ENCODE measurements at regions not wholly inside any gene's neighbourhood (a gene's known extent, or its start where the extent isn't known, plus 50 kb on each side); places are given as distances from the start of the nearest gene placed in this dataset.

DNA sequence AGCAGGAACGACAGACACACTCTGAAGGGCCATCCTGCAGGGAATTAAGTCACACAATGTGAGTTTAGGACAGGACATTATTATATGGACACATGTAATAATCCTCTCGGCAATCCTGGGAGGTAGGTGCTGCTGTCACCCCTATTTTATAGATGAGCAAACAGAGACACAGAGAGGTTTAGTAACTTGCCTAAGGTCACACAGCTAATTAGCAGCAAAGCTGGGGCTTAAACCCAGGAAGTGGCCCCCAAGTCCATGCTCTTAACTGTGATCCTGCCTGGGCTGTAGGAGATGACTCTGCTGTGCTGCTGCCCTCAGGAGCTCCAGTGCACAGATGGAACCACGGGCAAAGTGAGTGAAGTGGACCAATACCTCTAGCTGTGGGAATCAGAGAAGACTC, 660.0 kb downstream of the PTPRU start:
- H3K36me3 ChIP-seq (ENCODE audit: insufficient read depth), result no peaks in the 10 kb centered on the region
- H3K27me3 ChIP-seq (ENCODE audit: insufficient read depth, low read depth), result peaks cover 4% of the 10 kb centered on the region; the same call in 1 of the 2 replicates
- H4K20me1 ChIP-seq (ENCODE audit: insufficient read depth), result no peaks in the 10 kb centered on the region
- H3K27ac ChIP-seq, result no peak overlapping the region
- H3K9ac ChIP-seq, result no peak overlapping the region
- TF ChIP-seq, protein P1, sequence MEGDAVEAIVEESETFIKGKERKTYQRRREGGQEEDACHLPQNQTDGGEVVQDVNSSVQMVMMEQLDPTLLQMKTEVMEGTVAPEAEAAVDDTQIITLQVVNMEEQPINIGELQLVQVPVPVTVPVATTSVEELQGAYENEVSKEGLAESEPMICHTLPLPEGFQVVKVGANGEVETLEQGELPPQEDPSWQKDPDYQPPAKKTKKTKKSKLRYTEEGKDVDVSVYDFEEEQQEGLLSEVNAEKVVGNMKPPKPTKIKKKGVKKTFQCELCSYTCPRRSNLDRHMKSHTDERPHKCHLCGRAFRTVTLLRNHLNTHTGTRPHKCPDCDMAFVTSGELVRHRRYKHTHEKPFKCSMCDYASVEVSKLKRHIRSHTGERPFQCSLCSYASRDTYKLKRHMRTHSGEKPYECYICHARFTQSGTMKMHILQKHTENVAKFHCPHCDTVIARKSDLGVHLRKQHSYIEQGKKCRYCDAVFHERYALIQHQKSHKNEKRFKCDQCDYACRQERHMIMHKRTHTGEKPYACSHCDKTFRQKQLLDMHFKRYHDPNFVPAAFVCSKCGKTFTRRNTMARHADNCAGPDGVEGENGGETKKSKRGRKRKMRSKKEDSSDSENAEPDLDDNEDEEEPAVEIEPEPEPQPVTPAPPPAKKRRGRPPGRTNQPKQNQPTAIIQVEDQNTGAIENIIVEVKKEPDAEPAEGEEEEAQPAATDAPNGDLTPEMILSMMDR (conservative IDR thresholded peaks at IDR 0.05; ENCODE audit: low read depth, low read length), result no peak
- H3K79me2 ChIP-seq (ENCODE audit: insufficient read depth, low read depth), result no peaks in the 10 kb centered on the region
- H3K4me3 ChIP-seq (IDR thresholded peaks at IDR 0.05; ENCODE audit: insufficient read depth, low read depth, low read length), result no peak overlapping the region
- H3K4me2 ChIP-seq, result no peak overlapping the region
- H3K4me1 ChIP-seq (ENCODE audit: low read depth, poor library complexity, severe bottlenecking), result no peaks in the 10 kb centered on the region
- H2AFZ ChIP-seq (ENCODE audit: low read depth), result no peak overlapping the region

DNA sequence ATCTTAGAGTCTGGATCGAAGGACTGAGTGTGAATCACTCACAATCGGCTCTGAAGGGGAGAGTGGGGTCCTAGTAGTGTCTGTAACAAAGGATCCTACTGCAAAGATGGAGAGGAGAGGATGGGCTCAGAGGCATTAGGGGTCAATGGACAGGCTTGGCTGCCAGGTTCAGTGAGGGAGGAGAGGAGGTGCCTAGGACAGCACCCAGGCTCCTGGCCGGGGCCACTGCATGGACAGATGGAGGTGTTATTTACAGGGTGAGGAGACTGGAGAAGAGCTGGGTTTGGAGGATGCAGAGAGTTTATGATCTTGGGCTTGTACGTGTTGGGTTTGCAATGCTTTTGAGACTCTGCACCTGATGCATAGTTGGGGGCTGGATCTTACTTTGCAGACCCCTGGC, 658.9 kb downstream of the PTPRU start:
- Histone ChIP-seq H3K4me2 (no peak overlapping the region), H3K27me3 (ENCODE audit: insufficient read depth, low read depth) (no peaks in the 10 kb centered on the region; the same call in 1 of the 2 replicates), H4K20me1 (ENCODE audit: insufficient read depth) (no peaks in the 10 kb centered on the region)

DNA sequence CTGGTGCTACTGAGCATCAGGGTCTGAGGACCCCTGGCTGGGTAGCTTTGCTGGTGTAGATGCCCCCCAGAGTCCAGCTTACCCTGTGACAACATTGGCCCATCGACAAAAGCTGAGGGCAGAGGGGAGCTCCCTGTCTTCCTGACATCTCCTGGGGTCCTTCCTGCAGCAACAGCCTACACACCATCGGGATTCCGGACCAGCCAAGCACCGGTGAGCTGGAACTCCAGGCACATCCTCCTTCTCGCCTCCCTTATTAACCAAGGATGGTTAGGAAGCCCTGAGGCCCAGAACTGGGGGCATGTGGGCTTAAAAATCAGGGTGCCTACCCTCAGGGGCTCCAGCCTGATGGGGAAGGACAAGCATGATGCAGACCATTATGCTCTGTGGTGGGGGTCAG, 658.0 kb downstream of the PTPRU start:
- H3K4me3 ChIP-seq (IDR thresholded peaks at IDR 0.05; ENCODE audit: insufficient read depth, low read depth, low read length), result no peak overlapping the region
- no peak overlapping the region for H3K4me2 ChIP-seq
- no peaks in the 10 kb centered on the region for H3K36me3 ChIP-seq (ENCODE audit: insufficient read depth)
- H3K27me3 ChIP-seq (ENCODE audit: insufficient read depth, low read depth), result no peaks in the 10 kb centered on the region; the same call in 1 of the 2 replicates
- no peaks in the 10 kb centered on the region for H4K20me1 ChIP-seq (ENCODE audit: insufficient read depth)
- H3K27ac ChIP-seq, result no peak overlapping the region
- H2AFZ ChIP-seq (ENCODE audit: low read depth), result no peak overlapping the region
- H3K79me2 ChIP-seq (ENCODE audit: insufficient read depth, low read depth), result no peaks in the 10 kb centered on the region
- H3K4me1 ChIP-seq (ENCODE audit: low read depth, poor library complexity, severe bottlenecking), result no peaks in the 10 kb centered on the region
- no peak overlapping the region for H3K9ac ChIP-seq
- TF ChIP-seq, protein P1 (conservative IDR thresholded peaks at IDR 0.05; ENCODE audit: low read depth, low read length), result no peak

More for the DNA sequence above, 658.9 kb downstream of the PTPRU start:
- H3K36me3 ChIP-seq (ENCODE audit: insufficient read depth), result no peaks in the 10 kb centered on the region
- H2AFZ ChIP-seq (ENCODE audit: low read depth), result no peak overlapping the region
- no peak overlapping the region for H3K27ac ChIP-seq
- no peak overlapping the region for H3K9ac ChIP-seq
- no peak overlapping the region for H3K4me3 ChIP-seq (IDR thresholded peaks at IDR 0.05; ENCODE audit: insufficient read depth, low read depth, low read length)
- no peaks in the 10 kb centered on the region for H3K4me1 ChIP-seq (ENCODE audit: low read depth, poor library complexity, severe bottlenecking)
- H3K79me2 ChIP-seq (ENCODE audit: insufficient read depth, low read depth), result no peaks in the 10 kb centered on the region
- TF ChIP-seq, protein P1 (conservative IDR thresholded peaks at IDR 0.05; ENCODE audit: low read depth, low read length), result no peak

DNA sequence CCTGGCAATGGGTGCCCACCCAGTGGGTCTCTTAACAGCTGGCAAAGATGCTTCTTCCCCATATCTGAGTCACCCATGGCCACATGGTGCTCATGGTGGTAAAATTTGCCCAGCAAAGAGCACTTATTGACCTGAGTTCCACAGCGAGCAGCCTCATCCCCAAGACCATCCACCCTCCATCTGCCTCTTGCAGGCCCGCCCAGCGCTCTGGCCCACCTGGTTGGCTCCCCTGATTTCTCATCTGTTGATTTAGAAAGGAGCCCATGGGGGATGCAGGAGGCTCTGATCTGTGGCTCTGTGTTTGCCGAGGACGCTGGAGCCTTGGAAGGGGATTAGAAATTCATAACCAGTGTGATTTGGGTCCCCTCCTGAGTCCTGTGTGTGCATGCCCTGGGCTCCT, 657.5 kb downstream of the PTPRU start:
- Histone ChIP-seq H3K79me2 (ENCODE audit: insufficient read depth, low read depth) (no peaks in the 10 kb centered on the region), H3K27me3 (ENCODE audit: insufficient read depth, low read depth) (no peaks in the 10 kb centered on the region; the same call in 1 of the 2 replicates), H3K27ac (no peak overlapping the region), H2AFZ (ENCODE audit: low read depth) (no peak overlapping the region), H3K4me3 (IDR thresholded peaks at IDR 0.05; ENCODE audit: insufficient read depth, low read depth, low read length) (no peak overlapping the region), H3K4me2 (no peak overlapping the region), H3K36me3 (ENCODE audit: insufficient read depth) (no peaks in the 10 kb centered on the region), H3K9ac (no peak overlapping the region), H3K4me1 (ENCODE audit: low read depth, poor library complexity, severe bottlenecking) (no peaks in the 10 kb centered on the region), H4K20me1 (ENCODE audit: insufficient read depth) (no peaks in the 10 kb centered on the region)
- TF ChIP-seq, protein P1 (conservative IDR thresholded peaks at IDR 0.05; ENCODE audit: low read depth, low read length), result no peak

Measured in KMS-11 (cell line).